ENCODE measurements at regions not wholly inside any gene's neighbourhood (a gene's known extent, or its start where the extent isn't known, plus 50 kb on each side); places are given as distances from the start of the nearest gene placed in this dataset.

GRCh38 chr11:11215058-11215815 is 137.8 kb downstream of the CSNK2A3 start:
- TF ChIP-seq, protein P1, sequence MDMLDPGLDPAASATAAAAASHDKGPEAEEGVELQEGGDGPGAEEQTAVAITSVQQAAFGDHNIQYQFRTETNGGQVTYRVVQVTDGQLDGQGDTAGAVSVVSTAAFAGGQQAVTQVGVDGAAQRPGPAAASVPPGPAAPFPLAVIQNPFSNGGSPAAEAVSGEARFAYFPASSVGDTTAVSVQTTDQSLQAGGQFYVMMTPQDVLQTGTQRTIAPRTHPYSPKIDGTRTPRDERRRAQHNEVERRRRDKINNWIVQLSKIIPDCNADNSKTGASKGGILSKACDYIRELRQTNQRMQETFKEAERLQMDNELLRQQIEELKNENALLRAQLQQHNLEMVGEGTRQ (IDR thresholded peaks at IDR 0.05; ENCODE audit: low read length) = no peak
- no peak for TF ChIP-seq ATF2 (IDR thresholded peaks at IDR 0.05; ENCODE audit: low read length)
- TF ChIP-seq RBBP5 (IDR thresholded peaks at IDR 0.05; ENCODE audit: borderline replicate concordance, low read depth, low read length) = no peak
- TF ChIP-seq, protein P2, sequence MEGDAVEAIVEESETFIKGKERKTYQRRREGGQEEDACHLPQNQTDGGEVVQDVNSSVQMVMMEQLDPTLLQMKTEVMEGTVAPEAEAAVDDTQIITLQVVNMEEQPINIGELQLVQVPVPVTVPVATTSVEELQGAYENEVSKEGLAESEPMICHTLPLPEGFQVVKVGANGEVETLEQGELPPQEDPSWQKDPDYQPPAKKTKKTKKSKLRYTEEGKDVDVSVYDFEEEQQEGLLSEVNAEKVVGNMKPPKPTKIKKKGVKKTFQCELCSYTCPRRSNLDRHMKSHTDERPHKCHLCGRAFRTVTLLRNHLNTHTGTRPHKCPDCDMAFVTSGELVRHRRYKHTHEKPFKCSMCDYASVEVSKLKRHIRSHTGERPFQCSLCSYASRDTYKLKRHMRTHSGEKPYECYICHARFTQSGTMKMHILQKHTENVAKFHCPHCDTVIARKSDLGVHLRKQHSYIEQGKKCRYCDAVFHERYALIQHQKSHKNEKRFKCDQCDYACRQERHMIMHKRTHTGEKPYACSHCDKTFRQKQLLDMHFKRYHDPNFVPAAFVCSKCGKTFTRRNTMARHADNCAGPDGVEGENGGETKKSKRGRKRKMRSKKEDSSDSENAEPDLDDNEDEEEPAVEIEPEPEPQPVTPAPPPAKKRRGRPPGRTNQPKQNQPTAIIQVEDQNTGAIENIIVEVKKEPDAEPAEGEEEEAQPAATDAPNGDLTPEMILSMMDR (IDR thresholded peaks at IDR 0.05; ENCODE audit: control extremely low read depth in 1 of 3, insufficient read depth in 1 of 3, low read depth in 1 of 3, low read length in 3 of 3) = no peak
- no peak for TF ChIP-seq POLR2A (IDR thresholded peaks at IDR 0.05; ENCODE audit: control extremely low read depth in 1 of 2, low read depth in 2 of 2, low read length in 2 of 2)

All from H1 (cell line).